ENCODE measurements at regions not wholly inside any gene's neighbourhood (a gene's known extent, or its start where the extent isn't known, plus 50 kb on each side); places are given as distances from the start of the nearest gene placed in this dataset.

GRCh38 chr16:85376292-85377095 is 236.6 kb upstream of the GSE1 start:
- H3K4me3 Mint-ChIP-seq = no peak overlapping the region
- H3K36me3 Mint-ChIP-seq (ENCODE audit: low read depth) = no peaks in the 10 kb centered on the region
- H3K4me1 Mint-ChIP-seq = peaks cover 54% of the 10 kb centered on the region
- TF ChIP-seq CTCF (IDR thresholded peaks at IDR 0.05; ENCODE audit: unreplicated experiment in 3 of 3) = no peak
- no peak overlapping the region for H3K27ac Mint-ChIP-seq
- H3K9me3 Mint-ChIP-seq = no peaks in the 10 kb centered on the region
- peaks cover 9% of the 10 kb centered on the region for H3K27me3 Mint-ChIP-seq (ENCODE audit: low read depth)

- Mint-ChIP-seq H3K4me3 (no peak overlapping the region), H3K27me3 (ENCODE audit: low read depth) (peaks cover 9% of the 10 kb centered on the region), H3K27ac (no peak overlapping the region), H3K9me3 (no peaks in the 10 kb centered on the region), H3K36me3 (ENCODE audit: low read depth) (no peaks in the 10 kb centered on the region), H3K4me1 (peaks cover 61% of the 10 kb centered on the region)
- TF ChIP-seq CTCF (IDR thresholded peaks at IDR 0.05; ENCODE audit: unreplicated experiment in 3 of 3) = no peak
Observed at GRCh38 chr16:85377388-85378144, 235.6 kb upstream of the GSE1 start.

GRCh38 chr16:85378145-85379040 is 234.7 kb upstream of the GSE1 start:
- no peak for TF ChIP-seq CTCF (IDR thresholded peaks at IDR 0.05; ENCODE audit: unreplicated experiment in 3 of 3)
- peaks cover 9% of the 10 kb centered on the region for H3K27me3 Mint-ChIP-seq (ENCODE audit: low read depth)
- H3K36me3 Mint-ChIP-seq (ENCODE audit: low read depth) = no peaks in the 10 kb centered on the region
- no peaks in the 10 kb centered on the region for H3K9me3 Mint-ChIP-seq
- peaks cover 68% of the 10 kb centered on the region for H3K4me1 Mint-ChIP-seq
- H3K4me3 Mint-ChIP-seq = no peak overlapping the region
- peak overlapping the region in 1 of 3 experiments; percentile 27 for H3K27ac Mint-ChIP-seq

DNA sequence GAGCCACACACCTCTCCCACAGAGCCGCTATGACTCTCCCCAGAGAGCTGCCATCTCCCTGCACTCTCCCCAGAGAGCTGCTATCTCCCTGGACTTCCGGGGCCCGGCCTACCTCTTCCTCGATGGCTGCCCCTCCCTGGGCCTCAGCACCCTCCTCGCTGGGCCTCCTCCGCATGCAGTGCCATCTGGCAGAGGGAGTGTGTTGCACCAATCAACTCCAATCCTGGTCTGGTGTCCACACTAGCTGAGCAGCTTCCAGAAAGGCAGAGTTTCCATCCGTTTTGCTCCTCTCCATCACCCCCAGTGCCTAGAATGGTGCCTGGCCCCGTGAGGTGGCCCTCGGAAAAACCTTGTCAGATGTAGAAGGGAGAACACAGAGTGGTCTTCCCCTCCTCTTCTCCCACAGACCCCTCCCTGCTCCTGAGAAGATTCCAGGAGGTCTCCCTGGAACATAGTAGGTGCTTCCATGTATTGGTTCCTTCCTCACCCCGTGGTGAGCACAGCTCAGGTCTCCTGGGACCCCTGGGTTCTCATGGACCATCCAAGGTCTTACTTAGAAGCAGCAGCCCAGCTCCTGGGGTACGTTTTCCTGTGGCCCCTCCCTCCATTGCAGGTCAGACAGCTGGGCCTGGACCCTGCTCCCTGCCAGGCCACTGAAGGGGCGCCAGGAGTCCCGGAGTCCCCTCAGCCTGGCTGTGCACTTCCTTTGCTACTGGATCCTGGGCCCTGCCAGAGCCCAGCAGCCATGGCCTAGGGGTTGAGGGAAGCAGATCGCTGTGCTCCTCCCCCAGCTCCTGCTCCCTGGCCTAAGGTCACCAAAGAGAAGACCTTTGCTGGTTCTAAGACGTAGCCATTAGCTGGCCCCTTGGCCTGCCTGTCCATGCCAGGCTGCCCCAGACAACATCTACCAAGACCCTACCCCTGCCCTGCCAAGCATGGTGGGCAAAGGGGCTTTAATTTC is 233.8 kb upstream of the GSE1 start:
- TF ChIP-seq CTCF (IDR thresholded peaks at IDR 0.05; ENCODE audit: unreplicated experiment in 3 of 3) = no peak
- Mint-ChIP-seq H3K27me3 (ENCODE audit: low read depth) (peaks cover 4% of the 10 kb centered on the region), H3K36me3 (ENCODE audit: low read depth) (no peaks in the 10 kb centered on the region), H3K9me3 (no peaks in the 10 kb centered on the region), H3K4me3 (no peak overlapping the region), H3K27ac (peak overlapping the region in 2 of 3 experiments; percentile 27 to 51), H3K4me1 (peaks cover 68% of the 10 kb centered on the region)

DNA sequence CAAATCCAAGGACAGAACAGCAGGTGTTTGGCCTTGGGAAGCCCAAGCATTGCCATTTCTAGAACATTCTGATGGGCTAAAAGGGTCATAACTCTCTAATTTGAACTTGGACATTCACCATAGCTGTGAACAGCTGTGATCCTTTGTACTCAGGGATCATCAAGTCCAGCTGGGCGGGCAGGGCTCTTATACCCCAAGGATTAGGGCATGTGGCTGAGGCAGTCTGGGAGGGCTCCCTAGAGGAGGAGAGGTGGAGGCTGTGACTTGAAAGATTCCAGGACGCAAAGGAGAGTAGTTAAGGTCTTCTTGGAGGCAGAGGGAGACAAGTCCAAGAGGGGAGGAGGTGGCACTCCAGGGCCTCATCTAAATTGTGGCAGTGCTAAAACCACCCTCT is 233.1 kb upstream of the GSE1 start:
- H3K4me3 Mint-ChIP-seq = no peak overlapping the region
- TF ChIP-seq CTCF (IDR thresholded peaks at IDR 0.05; ENCODE audit: unreplicated experiment in 3 of 3) = no peak
- H3K9me3 Mint-ChIP-seq = no peaks in the 10 kb centered on the region
- peaks cover 67% of the 10 kb centered on the region for H3K4me1 Mint-ChIP-seq
- H3K27me3 Mint-ChIP-seq (ENCODE audit: low read depth) = no peaks in the 10 kb centered on the region
- no peaks in the 10 kb centered on the region for H3K36me3 Mint-ChIP-seq (ENCODE audit: low read depth)
- no peak overlapping the region for H3K27ac Mint-ChIP-seq

Data from nephron (organoid).